Hepatocyte (in vitro differentiated cells): ENCODE measurements at regions not wholly inside any gene's neighbourhood (a gene's known extent, or its start where the extent isn't known, plus 50 kb on each side); places are given as distances from the start of the nearest gene placed in this dataset.

Source experiments
- DNase-seq: peaks from one replicate; pipeline ENCODE4 v3.0.0-alpha.2; 2016; ENCODE audit warnings: low spot score
- H2AFZ ChIP-seq: fragments of 200-600 bp; sonication (generic); 2 replicates; pipeline ENCODE4 v1.6.0; 2016; ENCODE audit warnings: antibody characterized with exemption, mild to moderate bottlenecking
- H3K27ac ChIP-seq: fragments of 200-600 bp; sonication (generic); 2 replicates; pipeline ENCODE4 v1.5.1; 2016; ENCODE audit warnings: mild to moderate bottlenecking
- H3K27me3 ChIP-seq: fragments of 200-600 bp; sonication (generic); 2 replicates; pipeline ENCODE4 v1.6.1; 2016
- H3K36me3 ChIP-seq: fragments of 200-600 bp; sonication (generic); replicated peaks from 2 replicates; pipeline ENCODE4 v1.5.1; 2016; ENCODE audit warnings: low read depth; ENCODE audit not compliant: insufficient read depth
- H3K4me1 ChIP-seq: fragments of 200-600 bp; sonication (generic); 2 replicates; pipeline ENCODE4 v1.5.1; 2016; ENCODE audit warnings: mild to moderate bottlenecking, moderate library complexity; ENCODE audit not compliant: insufficient read depth
- H3K4me2 ChIP-seq: fragments of 200-600 bp; sonication (generic); 2 replicates; pipeline ENCODE4 v1.6.0; 2016
- H3K4me3 ChIP-seq: fragments of 200-600 bp; sonication (generic); 2 replicates; pipeline ENCODE4 v1.5.1; 2016; ENCODE audit warnings: mild to moderate bottlenecking
- H3K79me2 ChIP-seq: fragments of 200-600 bp; sonication (generic); 2 replicates; pipeline ENCODE4 v1.6.0; 2017; ENCODE audit warnings: mild to moderate bottlenecking
- H3K9me2 ChIP-seq: fragments of 200-600 bp; sonication (generic); replicated peaks from 2 replicates; pipeline ENCODE4 v1.6.0; 2017; ENCODE audit warnings: mild to moderate bottlenecking; ENCODE audit not compliant: insufficient read depth
- H3K9me3 ChIP-seq: fragments of 200-600 bp; sonication (generic); 2 replicates; pipeline ENCODE4 v1.5.1; 2016; ENCODE audit warnings: low read depth, mild to moderate bottlenecking
- H4K20me1 ChIP-seq: fragments of 200-600 bp; sonication (generic); 2 replicates; pipeline ENCODE4 v1.6.0; 2016; ENCODE audit warnings: mild to moderate bottlenecking; ENCODE audit not compliant: insufficient read depth, poor library complexity, severe bottlenecking
- CTCF ChIP-seq: fragments of 200-600 bp; sonication (generic); IDR thresholded peaks from 2 replicates; pipeline ENCODE4 v1.5.1; 2016; ENCODE audit warnings: antibody characterized with exemption, mild to moderate bottlenecking; ENCODE audit not compliant: poor library complexity
- EZH2 ChIP-seq: fragments of 200-600 bp; sonication (generic); IDR thresholded peaks from 2 replicates; pipeline ENCODE4 v1.6.1; 2016; ENCODE audit warnings: antibody characterized with exemption, mild to moderate bottlenecking, borderline replicate concordance
- EZH2phosphoT487 ChIP-seq: fragments of 200-600 bp; sonication (generic); IDR thresholded peaks from one replicate; pipeline ENCODE4 v1.6.1; 2018; ENCODE audit warnings: antibody characterized with exemption, mild to moderate bottlenecking, low read depth, moderate library complexity; ENCODE audit not compliant: unreplicated experiment, severe bottlenecking
- WGBS: methylation state at CpG from one replicate; pipeline ENCODE4 v1.1.6; 2016; ENCODE audit warnings: low lambda C conversion rate; ENCODE audit errors: missing lambda C conversion rate; 5-methylcytosine and 5-hydroxymethylcytosine counted together

- Histone ChIP-seq H3K9me2 (no peaks in the 10 kb centered on the region), H3K4me1 (no peaks in the 10 kb centered on the region), H3K4me2 (no peak overlapping the region), H3K79me2 (no peaks in the 10 kb centered on the region), H3K36me3 (no peaks in the 10 kb centered on the region), H3K4me3 (no peak overlapping the region), H3K27me3 (no peaks in the 10 kb centered on the region), H4K20me1 (no peaks in the 10 kb centered on the region), H3K9me3 (no peaks in the 10 kb centered on the region), H2AFZ (no peak overlapping the region), H3K27ac (no peak overlapping the region)
- 30% methylated on average over 1 of the region's 1 CpG for WGBS
- TF ChIP-seq CTCF (no peak), EZH2phosphoT487 (no peak), EZH2 (no peak)
- no peak for DNase-seq
Measured at GRCh38 chr2:58984731-58985130, 743.6 kb upstream of the FANCL start.

- Histone ChIP-seq H3K4me3 (no peak overlapping the region), H3K27ac (no peak overlapping the region), H3K4me1 (no peaks in the 10 kb centered on the region), H3K4me2 (no peak overlapping the region), H3K9me3 (no peaks in the 10 kb centered on the region), H3K36me3 (no peaks in the 10 kb centered on the region), H3K27me3 (no peaks in the 10 kb centered on the region), H3K9me2 (no peaks in the 10 kb centered on the region), H4K20me1 (no peaks in the 10 kb centered on the region), H2AFZ (no peak overlapping the region), H3K79me2 (no peaks in the 10 kb centered on the region)
- TF ChIP-seq EZH2phosphoT487: no peak
- TF ChIP-seq CTCF: no peak
- no peak for TF ChIP-seq EZH2
- DNase-seq: no peak
- WGBS: 96% methylated on average over 4 of the region's 4 CpGs
Measured at GRCh38 chr2:58983111-58983510, 742.0 kb upstream of the FANCL start.

GRCh38 chr2:58981237-58981636 lies 740.1 kb upstream of the FANCL start:
- H3K4me3 ChIP-seq: no peak overlapping the region
- H3K36me3 ChIP-seq: no peaks in the 10 kb centered on the region
- WGBS: 92% methylated on average over 7 of the region's 7 CpGs
- H3K4me2 ChIP-seq: no peak overlapping the region
- H3K79me2 ChIP-seq: no peaks in the 10 kb centered on the region
- no peak overlapping the region for H2AFZ ChIP-seq
- H3K27me3 ChIP-seq: no peaks in the 10 kb centered on the region
- H3K9me2 ChIP-seq: no peaks in the 10 kb centered on the region
- H3K9me3 ChIP-seq: no peaks in the 10 kb centered on the region
- no peaks in the 10 kb centered on the region for H4K20me1 ChIP-seq
- TF ChIP-seq EZH2 (no peak), EZH2phosphoT487 (no peak), CTCF (no peak)
- no peaks in the 10 kb centered on the region for H3K4me1 ChIP-seq
- DNase-seq: no peak
- H3K27ac ChIP-seq: no peak overlapping the region
